RWPE2 (cell line): ENCODE measurements at regions not wholly inside any gene's neighbourhood (a gene's known extent, or its start where the extent isn't known, plus 50 kb on each side); places are given as distances from the start of the nearest gene placed in this dataset.

Experiments
- ATAC-seq: fragments of 200-7000 bp; cut with Tn5 transposase; 3 replicates; pipeline ENCODE4 v1.9.1; 2021; ENCODE audit warnings: low read depth
- DNase-seq: peaks from one replicate; pipeline ENCODE4 v3.0.0-alpha.2; 2020; ENCODE audit warnings: low spot score
- H3K27ac ChIP-seq: fragments of 450-650 bp; 2 replicates; pipeline ENCODE4 v1.5.1; 2017; ENCODE audit warnings: mild to moderate bottlenecking; ENCODE audit not compliant: poor library complexity, severe bottlenecking
- H3K27me3 ChIP-seq: fragments of 250-450 bp; sonication (Bioruptor Pico); 2 replicates; pipeline ENCODE4 v1.5.1; 2021; ENCODE audit warnings: mild to moderate bottlenecking, moderate library complexity; ENCODE audit not compliant: insufficient read depth, poor library complexity, severe bottlenecking
- H3K36me3 ChIP-seq: fragments of 250-450 bp; sonication (Bioruptor Pico); 2 replicates; pipeline ENCODE4 v1.5.1; 2020; ENCODE audit warnings: low read depth, mild to moderate bottlenecking, moderate library complexity
- H3K4me1 ChIP-seq: fragments of 250-450 bp; sonication (Bioruptor Pico); 2 replicates; pipeline ENCODE4 v1.5.1; 2021; ENCODE audit warnings: mild to moderate bottlenecking, moderate library complexity; ENCODE audit not compliant: insufficient read depth, poor library complexity, severe bottlenecking
- H3K4me3 ChIP-seq: fragments of 250-450 bp; sonication (Bioruptor Pico); 2 replicates; pipeline ENCODE4 v1.5.1; 2021; ENCODE audit warnings: mild to moderate bottlenecking, moderate library complexity; ENCODE audit not compliant: severe bottlenecking
- H3K9me3 ChIP-seq: fragments of 250-450 bp; sonication (Bioruptor Pico); 2 replicates; pipeline ENCODE4 v1.5.1; 2021; ENCODE audit warnings: mild to moderate bottlenecking, moderate library complexity; ENCODE audit not compliant: severe bottlenecking
- CTCF ChIP-seq: fragments of 450-650 bp; IDR thresholded peaks from one replicate; pipeline ENCODE4 v1.5.1; 2017; ENCODE audit warnings: mild to moderate bottlenecking, moderate library complexity; ENCODE audit not compliant: poor library complexity, severe bottlenecking

GRCh38 chr2:207353836-207354235, 175.9 kb upstream of the CREB1 start:
- ATAC-seq, result no peak
- no peak for DNase-seq
- no peak for TF ChIP-seq CTCF

GRCh38 chr2:207354462-207354861, 175.3 kb upstream of the CREB1 start:
- Histone ChIP-seq H3K36me3 (no peaks in the 10 kb centered on the region), H3K27me3 (no peaks in the 10 kb centered on the region), H3K4me3 (no peak overlapping the region), H3K9me3 (no peaks in the 10 kb centered on the region), H3K27ac (no peak overlapping the region), H3K4me1 (no peaks in the 10 kb centered on the region)
- ATAC-seq (no peak), DNase-seq (no peak)
- no peak for TF ChIP-seq CTCF

More at GRCh38 chr2:207353836-207354235, 175.9 kb upstream of the CREB1 start:
- H3K9me3 ChIP-seq, result no peaks in the 10 kb centered on the region
- no peak overlapping the region for H3K4me3 ChIP-seq
- no peaks in the 10 kb centered on the region for H3K27me3 ChIP-seq
- H3K27ac ChIP-seq, result no peak overlapping the region
- H3K36me3 ChIP-seq, result no peaks in the 10 kb centered on the region
- H3K4me1 ChIP-seq, result no peaks in the 10 kb centered on the region

- H3K36me3 ChIP-seq, result no peaks in the 10 kb centered on the region
- H3K4me3 ChIP-seq, result no peak overlapping the region
- DNase-seq, result no peak
- H3K27ac ChIP-seq, result no peak overlapping the region
- TF ChIP-seq CTCF, result no peak
- H3K4me1 ChIP-seq, result no peaks in the 10 kb centered on the region
- no peaks in the 10 kb centered on the region for H3K27me3 ChIP-seq
- no peak for ATAC-seq
- H3K9me3 ChIP-seq, result no peaks in the 10 kb centered on the region
These were observed 173.2 kb upstream of the CREB1 start for GRCh38 chr2:207356567-207356966.

- Histone ChIP-seq H3K27ac (no peak overlapping the region), H3K4me1 (no peaks in the 10 kb centered on the region), H3K4me3 (no peak overlapping the region), H3K27me3 (no peaks in the 10 kb centered on the region), H3K36me3 (no peaks in the 10 kb centered on the region), H3K9me3 (no peaks in the 10 kb centered on the region)
- no peak for ATAC-seq
- no peak for TF ChIP-seq CTCF
- DNase-seq, result no peak
These were observed 172.5 kb upstream of the CREB1 start for GRCh38 chr2:207357216-207357615.

- H3K27me3 ChIP-seq, result no peaks in the 10 kb centered on the region
- ATAC-seq (no peak), DNase-seq (no peak)
- H3K36me3 ChIP-seq, result no peaks in the 10 kb centered on the region
- no peaks in the 10 kb centered on the region for H3K4me1 ChIP-seq
- no peak overlapping the region for H3K4me3 ChIP-seq
- TF ChIP-seq CTCF, result no peak
- no peaks in the 10 kb centered on the region for H3K9me3 ChIP-seq
- no peak overlapping the region for H3K27ac ChIP-seq
These were observed 167.0 kb upstream of the CREB1 start for GRCh38 chr2:207362716-207363115.
